CD4-positive, alpha-beta T cell (primary cell): ENCODE measurements at regions not wholly inside any gene's neighbourhood (a gene's known extent, or its start where the extent isn't known, plus 50 kb on each side); places are given as distances from the start of the nearest gene placed in this dataset.

ENCODE experiments used
- ATAC-seq: fragments of 200-7000 bp; cut with Tn5 transposase; one replicate; pipeline ENCODE4 v1.10.0; 2022; ENCODE audit warnings: mild to moderate bottlenecking; ENCODE audit not compliant: poor library complexity
- CTCF ChIA-PET: fragments of 350-600 bp; sonication (Branson Sonifier 250); formaldehyde crosslinking; loops from one replicate; lab custom pipeline; 2021; ENCODE audit warnings: antibody characterized with exemption, inconsistent platforms; lab: Charles Lee
- POLR2A ChIA-PET: fragments of 350-600 bp; sonication (Branson Sonifier 250); formaldehyde crosslinking; loops from one replicate; lab custom pipeline; 2021; ENCODE audit warnings: antibody characterized with exemption, inconsistent platforms; lab: Charles Lee
- DNase-seq, 14 experiments: peaks; one replicate each; pipeline ENCODE4 v3.0.0-alpha.2; 2013 to 2020; ENCODE audit warnings: mixed read lengths in 2 of 14
- H3K27ac ChIP-seq, 2 donors: one replicate each; pipeline versions ENCODE4 v1.5.1 to v1.7.0; 2013; ENCODE audit warnings: low read length in 2 of 2, low read depth in 1 of 2, mild to moderate bottlenecking in 1 of 2
- H3K27me3 ChIP-seq, 2 experiments: 1 replicate in 1 of 2; 2 replicates in 1 of 2; pipeline versions ENCODE4 v1.6.1 to v1.7.0; 2013; ENCODE audit warnings: low read length in 2 of 2, control low read depth in 1 of 2, mild to moderate bottlenecking in 1 of 2, moderate library complexity in 1 of 2; ENCODE audit not compliant: insufficient read depth in 2 of 2, control insufficient read depth in 1 of 2
- H3K36me3 ChIP-seq: one replicate; pipeline ENCODE4 v1.6.1; 2013; ENCODE audit warnings: low read length, control low read depth; ENCODE audit not compliant: insufficient read depth
- H3K4me1 ChIP-seq: one replicate; pipeline ENCODE4 v1.6.1; 2013; ENCODE audit warnings: low read length, control low read depth; ENCODE audit not compliant: insufficient read depth
- H3K4me3 ChIP-seq: one replicate; pipeline ENCODE4 v1.5.1; 2013; ENCODE audit warnings: mild to moderate bottlenecking, low read length, moderate library complexity
- H3K9me3 ChIP-seq, 2 experiments: 1 replicate in 1 of 2; 2 replicates in 1 of 2; pipeline versions ENCODE4 v1.6.1 to v1.7.0; 2013; ENCODE audit warnings: low read length in 2 of 2, mild to moderate bottlenecking in 2 of 2, control low read depth in 1 of 2, moderate library complexity in 1 of 2; ENCODE audit not compliant: control insufficient read depth in 1 of 2, insufficient read depth in 1 of 2
- H3K27ac Mint-ChIP-seq: one replicate; pipeline ENCODE4 v1.8.0; 2020; ENCODE audit warnings: mixed read lengths
- H3K27me3 Mint-ChIP-seq: one replicate; pipeline ENCODE4 v1.8.0; 2021; ENCODE audit warnings: mixed read lengths
- H3K36me3 Mint-ChIP-seq: one replicate; pipeline ENCODE4 v1.8.0; 2021; ENCODE audit warnings: low read depth, mixed read lengths
- H3K4me1 Mint-ChIP-seq: one replicate; pipeline ENCODE4 v1.8.0; 2021; ENCODE audit warnings: low read depth, mixed read lengths
- H3K4me3 Mint-ChIP-seq: one replicate; pipeline ENCODE4 v1.8.0; 2020; ENCODE audit warnings: mild to moderate bottlenecking, mixed read lengths
- H3K9me3 Mint-ChIP-seq: one replicate; pipeline ENCODE4 v1.8.0; 2020; ENCODE audit warnings: mixed read lengths
- CTCF ChIP-seq: fragments of 200-600 bp; IDR thresholded peaks from one replicate; pipeline ENCODE4 v1.8.0; 2022; ENCODE audit warnings: antibody characterized with exemption, mild to moderate bottlenecking
- intact Hi-C, 2 experiments: fragments of 100-400 bp; cut with DNase I in 1 of 2; cut with micrococcal nuclease in 1 of 2; formaldehyde crosslinking; loops; one replicate each; pipeline versions ENCODE4 v1.15.1 to v1.9.0; 2023 to 2025; cut with DNase I, micrococcal nuclease

DNA sequence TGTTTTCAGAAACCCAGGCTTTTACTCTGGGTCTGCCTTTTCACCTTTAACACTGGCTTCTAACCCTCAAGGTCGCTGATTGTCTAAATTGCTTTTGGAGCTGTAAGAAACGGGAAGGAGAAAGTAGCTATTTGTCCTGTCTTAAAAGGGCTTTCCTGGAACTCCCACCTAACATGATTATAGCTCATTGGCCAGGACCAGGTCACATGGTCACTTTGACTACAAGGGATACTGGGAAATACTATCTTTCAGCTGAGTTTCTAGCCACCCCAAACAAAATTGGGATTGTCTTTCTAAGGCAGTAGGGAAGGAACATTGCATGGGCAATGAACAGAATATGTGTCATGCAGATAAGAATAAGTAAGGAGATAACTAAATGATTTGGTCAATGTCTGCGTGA lies 106.7 kb upstream of the ARHGAP24 start:
- no peaks in the 10 kb centered on the region for H3K36me3 ChIP-seq
- no peak overlapping the region for H3K27ac ChIP-seq
- H3K27me3 Mint-ChIP-seq = no peaks in the 10 kb centered on the region
- intact Hi-C loops = no loop called here
- H3K4me3 ChIP-seq = no peak overlapping the region
- H3K9me3 ChIP-seq = no peaks in the 10 kb centered on the region
- no peaks in the 10 kb centered on the region for H3K36me3 Mint-ChIP-seq
- ChIA-PET CTCF (interaction anchor here (1.1 kb wide), 1 partner anchor 10 kb away, joined by 3 read pairs; no protein-coding TSS in a partner anchor), POLR2A (no interaction called here)
- H3K9me3 Mint-ChIP-seq = peaks cover 5% of the 10 kb centered on the region
- no peaks in the 10 kb centered on the region for H3K4me1 Mint-ChIP-seq
- no peak for ATAC-seq
- no peak for DNase-seq
- H3K4me1 ChIP-seq = no peaks in the 10 kb centered on the region
- no peak overlapping the region for H3K4me3 Mint-ChIP-seq
- no peaks in the 10 kb centered on the region for H3K27me3 ChIP-seq
- no peak for TF ChIP-seq CTCF
- no peak overlapping the region for H3K27ac Mint-ChIP-seq

GRCh38 chr4:85368932-85369331 lies 106.0 kb upstream of the ARHGAP24 start:
- no peaks in the 10 kb centered on the region for H3K4me1 ChIP-seq
- peaks cover 6% of the 10 kb centered on the region for H3K9me3 Mint-ChIP-seq
- POLR2A ChIA-PET = no interaction called here
- no peaks in the 10 kb centered on the region for H3K27me3 ChIP-seq
- no peaks in the 10 kb centered on the region for H3K27me3 Mint-ChIP-seq
- TF ChIP-seq CTCF = no peak
- no peaks in the 10 kb centered on the region for H3K4me1 Mint-ChIP-seq
- intact Hi-C loops = no loop called here
- no peaks in the 10 kb centered on the region for H3K36me3 Mint-ChIP-seq
- H3K36me3 ChIP-seq = no peaks in the 10 kb centered on the region
- no peaks in the 10 kb centered on the region for H3K9me3 ChIP-seq
- no peak overlapping the region for H3K4me3 Mint-ChIP-seq
- no peak overlapping the region for H3K27ac Mint-ChIP-seq
- H3K4me3 ChIP-seq = no peak overlapping the region
- DNase-seq = no peak
- ATAC-seq = no peak
- H3K27ac ChIP-seq = no peak overlapping the region
- CTCF ChIA-PET = no interaction called here

- no peaks in the 10 kb centered on the region for H3K9me3 ChIP-seq
- no peak for ATAC-seq
- H3K27me3 ChIP-seq = no peaks in the 10 kb centered on the region
- H3K36me3 Mint-ChIP-seq = no peaks in the 10 kb centered on the region
- POLR2A ChIA-PET = no interaction called here
- intact Hi-C loops = no loop called here
- no peak for TF ChIP-seq CTCF
- no peaks in the 10 kb centered on the region for H3K36me3 ChIP-seq
- DNase-seq = no peak
- H3K4me1 ChIP-seq = no peaks in the 10 kb centered on the region
- no peak overlapping the region for H3K27ac Mint-ChIP-seq
- H3K4me1 Mint-ChIP-seq = no peaks in the 10 kb centered on the region
- peaks cover 6% of the 10 kb centered on the region for H3K9me3 Mint-ChIP-seq
- H3K27me3 Mint-ChIP-seq = no peaks in the 10 kb centered on the region
- no peak overlapping the region for H3K27ac ChIP-seq
- H3K4me3 ChIP-seq = no peak overlapping the region
- no peak overlapping the region for H3K4me3 Mint-ChIP-seq
- CTCF ChIA-PET = no interaction called here
Observed at GRCh38 chr4:85369703-85370380, 105.1 kb upstream of the ARHGAP24 start.
